Cardiac fibroblast (primary cell): ENCODE measurements at regions not wholly inside any gene's neighbourhood (a gene's known extent, or its start where the extent isn't known, plus 50 kb on each side); places are given as distances from the start of the nearest gene placed in this dataset.

Experiments
- DNase-seq, 2 donors: peaks; one replicate each; pipeline versions ENCODE4 v3.0.0 to v3.0.0-alpha.2; 2010; ENCODE audit warnings: low read depth in 2 of 2
- H3K4me3 ChIP-seq, 2 donors: replicated peaks in 1 of 2; 1 replicate in 1 of 2; 2 replicates in 1 of 2; pipeline ENCODE4 v1.5.1; 2011; ENCODE audit warnings: low read depth in 2 of 2, low read length in 2 of 2, mild to moderate bottlenecking in 2 of 2, moderate library complexity in 1 of 2
- TF ChIP-seq, protein P1 (sequence below): IDR thresholded peaks from one replicate; pipeline ENCODE4 v1.5.1; 2011; ENCODE audit warnings: low read depth, mild to moderate bottlenecking, low read length, inconsistent platforms

DNA sequence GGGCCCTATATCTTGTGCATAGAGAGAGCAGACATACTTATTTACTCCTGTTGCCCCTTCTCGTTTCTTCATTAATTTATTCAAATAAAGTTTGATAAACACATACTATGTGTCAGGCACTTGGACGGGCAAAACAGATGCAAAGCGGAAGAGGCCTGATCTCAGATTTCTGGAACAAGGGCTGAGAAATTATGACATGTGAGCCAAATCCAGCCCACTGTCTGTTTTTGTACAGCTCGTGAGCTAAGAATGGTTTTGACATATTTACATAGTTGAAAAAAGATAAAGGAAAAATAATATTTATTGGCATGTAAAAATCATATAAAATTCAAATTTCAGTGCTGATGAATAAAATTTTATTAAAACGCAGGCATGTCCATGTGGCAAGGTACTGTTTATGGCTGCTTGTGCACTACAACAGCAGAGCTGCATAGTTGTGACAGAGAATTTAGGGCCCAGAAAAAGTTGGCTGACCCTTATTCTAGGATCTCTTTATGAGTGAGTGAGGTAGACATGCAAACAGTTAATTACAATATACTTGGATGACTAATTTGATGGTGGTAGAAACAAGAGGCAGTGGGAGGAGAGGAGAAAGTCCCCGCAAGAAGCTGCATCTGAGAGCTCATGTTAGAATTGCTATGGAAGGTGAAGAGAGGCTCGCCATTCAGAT, 68.1 kb upstream of the ITPRID1 start:
- no peak overlapping the region for H3K4me3 ChIP-seq
- TF ChIP-seq, protein P1, sequence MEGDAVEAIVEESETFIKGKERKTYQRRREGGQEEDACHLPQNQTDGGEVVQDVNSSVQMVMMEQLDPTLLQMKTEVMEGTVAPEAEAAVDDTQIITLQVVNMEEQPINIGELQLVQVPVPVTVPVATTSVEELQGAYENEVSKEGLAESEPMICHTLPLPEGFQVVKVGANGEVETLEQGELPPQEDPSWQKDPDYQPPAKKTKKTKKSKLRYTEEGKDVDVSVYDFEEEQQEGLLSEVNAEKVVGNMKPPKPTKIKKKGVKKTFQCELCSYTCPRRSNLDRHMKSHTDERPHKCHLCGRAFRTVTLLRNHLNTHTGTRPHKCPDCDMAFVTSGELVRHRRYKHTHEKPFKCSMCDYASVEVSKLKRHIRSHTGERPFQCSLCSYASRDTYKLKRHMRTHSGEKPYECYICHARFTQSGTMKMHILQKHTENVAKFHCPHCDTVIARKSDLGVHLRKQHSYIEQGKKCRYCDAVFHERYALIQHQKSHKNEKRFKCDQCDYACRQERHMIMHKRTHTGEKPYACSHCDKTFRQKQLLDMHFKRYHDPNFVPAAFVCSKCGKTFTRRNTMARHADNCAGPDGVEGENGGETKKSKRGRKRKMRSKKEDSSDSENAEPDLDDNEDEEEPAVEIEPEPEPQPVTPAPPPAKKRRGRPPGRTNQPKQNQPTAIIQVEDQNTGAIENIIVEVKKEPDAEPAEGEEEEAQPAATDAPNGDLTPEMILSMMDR: no peak
- DNase-seq: no peak

DNA sequence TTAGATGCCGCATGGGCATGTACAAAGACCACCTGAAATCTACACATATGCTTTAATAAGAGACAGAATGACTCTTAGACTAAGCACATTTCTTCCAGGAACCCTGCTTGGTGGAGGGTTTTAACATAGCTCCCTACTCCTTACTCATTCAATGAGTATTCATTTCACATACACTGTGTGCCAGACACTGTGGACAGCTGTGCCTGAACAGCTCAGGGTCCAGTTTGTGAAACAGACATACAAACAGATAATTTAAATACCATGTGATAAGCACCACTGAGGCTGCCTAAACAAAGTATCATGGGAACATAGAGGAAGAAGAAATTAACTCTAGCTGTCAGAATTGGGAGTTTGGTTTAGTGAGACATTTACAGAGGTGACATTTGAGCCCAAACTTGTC, 65.2 kb upstream of the ITPRID1 start:
- no peak overlapping the region for H3K4me3 ChIP-seq
- no peak for DNase-seq
- TF ChIP-seq, protein P1: no peak

DNA sequence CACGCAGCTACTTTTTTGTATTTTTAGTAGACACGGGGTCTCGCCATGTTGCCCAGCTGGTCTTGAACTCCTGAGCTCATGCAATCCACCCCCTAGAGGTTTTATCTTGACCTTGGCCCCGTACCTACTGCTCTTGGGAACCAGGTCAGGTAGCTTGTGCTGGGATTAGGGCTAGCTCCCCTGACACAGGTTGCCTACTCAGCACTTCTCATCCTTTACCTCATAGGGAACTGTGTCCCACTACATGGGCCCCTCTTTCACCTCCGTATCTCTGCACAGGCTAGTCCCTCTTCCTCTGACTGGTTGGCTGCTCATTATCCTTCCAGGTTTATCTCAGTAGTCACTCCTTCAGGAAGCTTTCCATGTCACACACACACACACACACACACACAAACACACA, 58.0 kb upstream of the ITPRID1 start:
- H3K4me3 ChIP-seq: no peak overlapping the region
- TF ChIP-seq, protein P1: no peak
- no peak for DNase-seq

DNA sequence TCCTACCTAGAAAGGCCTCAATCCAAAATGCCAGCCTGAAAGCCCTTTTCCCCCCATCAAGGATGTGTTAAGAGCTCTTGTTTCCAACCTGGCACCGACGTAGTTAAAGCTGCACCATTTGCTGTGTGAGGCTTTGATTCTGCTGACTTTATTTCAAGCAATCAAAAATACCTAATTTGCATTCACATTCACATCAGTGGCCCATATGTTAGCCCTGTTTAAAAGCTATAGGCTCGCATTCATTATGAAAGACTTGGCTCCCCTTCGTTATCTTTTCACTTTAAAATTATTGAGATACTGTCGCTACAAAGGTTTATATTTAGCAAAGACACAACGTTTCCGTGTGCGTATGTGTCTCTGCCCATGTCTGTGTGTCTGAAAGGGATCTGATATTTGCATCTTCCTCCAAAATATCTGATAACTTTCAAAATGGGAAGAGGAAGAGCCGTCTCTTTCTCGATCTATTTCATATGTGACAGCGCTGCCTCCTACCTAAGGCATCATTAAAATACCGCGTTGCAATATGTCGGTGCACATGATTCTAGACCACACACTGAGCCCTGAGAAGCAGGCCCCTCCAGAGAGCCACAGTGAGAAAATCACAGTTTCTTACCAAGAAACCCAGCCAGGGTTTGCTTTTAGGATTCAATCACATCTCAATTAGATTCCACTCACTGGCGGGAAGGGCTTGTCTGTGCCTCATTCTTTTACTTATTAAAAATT, 57.1 kb upstream of the ITPRID1 start:
- DNase-seq: no peak
- no peak overlapping the region for H3K4me3 ChIP-seq
- TF ChIP-seq, protein P1: no peak

DNA sequence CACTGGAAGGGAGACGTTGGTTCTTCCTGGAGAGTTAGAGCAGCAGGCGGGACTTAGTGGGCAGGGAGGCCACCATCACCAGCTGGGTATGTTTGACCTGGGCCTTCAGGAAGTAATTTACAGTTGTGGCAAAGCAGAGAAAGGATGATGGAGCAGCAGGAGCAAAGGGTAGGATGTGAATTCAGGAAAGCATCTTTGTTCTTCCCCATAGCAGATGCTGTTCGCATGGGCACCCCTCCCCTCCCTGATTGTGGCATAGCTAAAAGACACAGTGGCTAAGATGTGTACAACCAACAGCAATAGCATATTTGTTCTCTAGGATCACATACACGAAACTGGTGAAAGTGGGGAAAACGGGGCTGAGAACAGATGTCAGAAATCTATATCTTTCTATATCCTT, 56.3 kb upstream of the ITPRID1 start:
- DNase-seq: no peak
- no peak overlapping the region for H3K4me3 ChIP-seq
- TF ChIP-seq, protein P1: no peak

DNA sequence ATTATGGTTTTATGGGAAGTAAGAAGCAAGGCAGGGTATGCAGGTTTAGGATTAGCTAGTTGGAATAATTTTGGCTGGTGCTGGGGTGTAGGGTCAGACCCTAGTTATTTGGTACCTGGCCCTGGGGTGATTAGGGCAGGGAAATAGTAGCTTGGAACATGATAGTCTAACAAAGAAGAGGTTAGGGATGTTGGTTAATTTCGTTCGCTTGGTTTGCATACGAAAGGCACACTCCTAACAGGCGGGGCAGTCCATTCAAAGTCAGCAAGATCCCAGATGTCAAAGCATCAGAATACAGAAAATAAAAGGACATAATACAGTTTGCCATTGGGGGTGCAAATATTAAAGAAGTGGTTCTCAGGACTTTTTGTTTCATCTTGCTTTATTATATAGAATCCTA, 55.7 kb upstream of the ITPRID1 start:
- TF ChIP-seq, protein P1: no peak
- DNase-seq: no peak
- no peak overlapping the region for H3K4me3 ChIP-seq
